ENCODE measurements at regions not wholly inside any gene's neighbourhood (a gene's known extent, or its start where the extent isn't known, plus 50 kb on each side); places are given as distances from the start of the nearest gene placed in this dataset.

DNA sequence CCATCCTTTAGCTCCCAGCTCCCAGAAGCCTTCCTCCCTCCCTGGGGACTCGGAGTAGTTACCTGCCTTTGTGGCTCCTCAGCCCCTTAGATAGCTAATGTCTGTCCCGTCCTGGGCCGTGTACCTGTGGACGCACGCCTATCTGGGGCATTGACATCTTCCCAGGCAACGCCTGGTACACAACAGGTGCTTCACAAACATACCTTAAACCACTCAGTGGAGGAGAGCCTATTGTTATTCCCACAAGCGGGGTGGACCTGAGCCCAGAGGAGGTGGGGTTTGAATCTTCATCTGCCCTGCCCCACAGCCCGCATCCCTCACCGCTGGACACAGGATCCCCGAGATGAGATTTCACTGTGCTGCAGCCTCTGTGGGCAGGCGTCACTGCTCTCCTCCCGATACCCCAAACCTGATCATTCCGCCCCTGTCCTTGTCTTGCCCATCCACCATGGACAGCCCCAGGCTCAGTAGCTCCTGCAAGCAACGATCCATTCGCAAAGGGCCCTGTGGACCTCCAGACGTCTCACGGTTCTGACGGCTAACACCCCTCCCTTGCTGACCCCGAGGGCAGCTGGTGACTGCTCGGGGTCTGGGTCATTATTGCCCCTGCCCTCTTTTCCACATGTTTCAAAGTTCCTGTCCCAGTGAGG is 73.8 kb upstream of the SHISAL1 start:
- DNase-seq: no peak

GRCh38 chr22:44385781-44386180 is 73.0 kb upstream of the SHISAL1 start:
- no peak for DNase-seq

GRCh38 chr22:44385296-44385610 is 72.5 kb upstream of the SHISAL1 start:
- DNase-seq: no peak

- DNase-seq: no peak
These were observed 72.0 kb upstream of the SHISAL1 start for GRCh38 chr22:44384563-44385295.

GRCh38 chr22:44383652-44384562 is 71.2 kb upstream of the SHISAL1 start:
- no peak for DNase-seq

GRCh38 chr22:44383064-44383575 is 70.4 kb upstream of the SHISAL1 start:
- no peak for DNase-seq

DNA sequence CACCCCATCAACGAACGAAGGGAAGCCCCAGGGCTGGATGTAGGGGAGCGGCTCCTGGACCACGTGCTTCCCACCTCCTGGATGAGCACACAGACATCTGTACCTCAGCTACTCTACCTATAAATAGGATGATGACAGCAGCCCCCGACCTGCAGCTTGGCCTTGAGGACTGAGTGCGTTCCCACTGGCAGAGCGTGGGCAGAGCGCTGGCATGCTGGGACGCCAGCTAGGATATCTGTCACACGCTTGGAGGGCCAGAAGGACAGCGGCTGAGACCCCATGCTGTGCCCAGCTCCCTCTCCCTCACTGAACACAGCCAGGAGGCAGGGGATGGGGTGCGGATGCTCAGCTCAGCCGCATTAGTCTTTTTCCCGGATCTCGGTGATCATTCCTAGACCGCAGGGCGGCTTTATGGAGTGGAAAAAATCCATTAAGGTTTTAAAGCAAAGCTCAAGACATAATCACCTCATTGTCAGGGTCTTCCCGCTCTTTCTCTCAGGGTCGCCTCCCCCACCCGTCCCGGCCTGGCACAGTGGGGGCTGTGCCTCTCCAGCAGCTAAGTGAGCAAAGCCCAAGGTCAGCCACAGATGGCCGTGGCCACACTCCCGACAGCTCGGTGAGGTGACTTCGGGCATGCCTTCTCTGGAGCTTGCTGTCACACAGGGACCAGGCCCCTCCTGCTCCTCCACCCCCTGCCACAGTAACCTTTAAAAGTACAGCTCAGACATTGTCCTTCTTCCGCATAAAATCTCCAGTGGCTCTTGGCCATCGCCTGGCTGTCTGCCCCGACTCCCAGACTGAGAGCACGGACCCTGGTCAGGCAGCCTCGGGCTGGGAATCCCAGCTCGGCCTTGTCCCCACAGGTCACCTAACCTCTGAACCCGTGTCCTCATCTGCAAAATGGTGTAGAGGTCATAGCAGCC is 69.6 kb upstream of the SHISAL1 start:
- no peak for DNase-seq

GRCh38 chr22:44381761-44382115 is 69.0 kb upstream of the SHISAL1 start:
- DNase-seq: no peak

DNA sequence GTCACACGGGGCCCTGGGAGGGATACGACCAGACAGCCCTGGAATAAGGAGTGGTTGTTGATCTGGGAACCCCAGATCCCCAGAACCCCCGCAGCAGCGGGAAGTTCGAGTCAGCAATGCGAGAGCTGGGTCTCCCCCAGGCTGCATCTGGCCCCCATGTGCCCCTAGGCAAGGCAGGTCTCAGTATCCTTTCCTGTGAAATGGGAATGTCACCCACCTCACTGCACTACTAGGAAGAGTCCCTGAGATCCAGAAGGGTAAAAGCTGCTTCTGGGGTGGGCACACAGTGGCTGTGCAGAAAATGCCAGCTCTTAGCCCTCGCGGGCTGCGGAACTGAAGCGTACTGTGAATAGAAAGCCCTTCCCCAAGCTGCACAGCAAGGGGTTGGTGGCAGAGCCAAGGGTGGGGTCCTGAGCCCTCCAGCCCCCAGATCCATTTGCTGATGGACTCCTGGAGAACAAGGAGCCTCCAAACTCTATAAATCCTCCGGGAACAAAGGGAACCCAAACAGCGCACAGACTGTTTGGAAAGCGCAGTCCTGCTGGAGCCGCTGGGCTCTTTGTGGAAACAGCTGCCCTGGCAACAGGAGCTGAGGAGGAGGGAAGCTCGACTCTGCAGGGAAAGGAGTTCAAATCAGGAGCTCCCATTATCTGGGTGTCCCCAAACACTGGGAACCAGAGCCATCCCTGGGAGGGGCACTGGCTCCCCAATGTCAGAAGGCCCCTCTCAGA is 68.2 kb upstream of the SHISAL1 start:
- no peak for DNase-seq

DNA sequence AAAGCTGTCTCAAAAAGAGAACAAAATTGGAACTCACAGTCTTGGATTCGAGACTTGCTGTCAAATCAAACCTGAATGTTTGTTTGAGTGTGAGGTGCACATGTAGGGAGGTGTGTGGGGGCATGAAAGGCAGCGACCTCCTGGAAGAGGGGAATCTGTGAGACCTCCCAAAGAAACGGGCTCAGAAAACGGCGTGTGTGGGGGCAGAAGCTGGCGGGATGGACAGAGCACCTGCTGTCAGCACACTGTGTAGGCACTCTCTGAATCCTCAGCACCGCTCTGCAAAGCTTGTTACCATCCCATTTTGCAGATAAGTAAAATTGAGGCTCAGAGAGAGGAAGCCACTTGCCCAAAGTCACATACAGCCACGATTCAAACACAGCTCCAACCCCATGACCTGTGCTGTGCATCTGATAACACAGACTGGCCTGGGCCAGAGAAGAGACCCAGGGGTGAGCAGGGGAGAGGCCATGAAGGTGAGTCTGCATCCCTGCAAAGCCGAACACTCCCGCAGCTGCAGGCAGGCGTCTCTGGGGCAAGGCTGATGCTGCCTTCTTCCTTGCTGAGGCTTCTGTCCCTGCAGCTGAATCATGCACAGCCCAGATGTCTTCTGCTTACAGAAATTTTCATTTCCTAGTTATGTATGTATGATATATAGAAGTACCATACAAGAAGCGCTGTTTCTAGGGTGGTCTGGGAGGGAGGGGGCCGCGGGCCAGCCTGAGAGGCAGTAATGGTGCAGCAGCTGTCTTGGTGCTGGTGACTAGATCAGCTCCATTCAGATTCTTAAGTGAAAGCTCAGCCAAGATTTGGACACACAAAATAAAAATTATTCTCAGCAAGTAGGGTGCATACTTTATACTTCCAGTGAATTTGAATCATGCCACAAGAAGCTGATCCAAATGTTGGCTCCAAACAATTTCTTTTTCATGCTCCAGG is 67.3 kb upstream of the SHISAL1 start:
- no peak for DNase-seq

- DNase-seq: no peak
These were observed 65.6 kb upstream of the SHISAL1 start for GRCh38 chr22:44378380-44378779.

DNA sequence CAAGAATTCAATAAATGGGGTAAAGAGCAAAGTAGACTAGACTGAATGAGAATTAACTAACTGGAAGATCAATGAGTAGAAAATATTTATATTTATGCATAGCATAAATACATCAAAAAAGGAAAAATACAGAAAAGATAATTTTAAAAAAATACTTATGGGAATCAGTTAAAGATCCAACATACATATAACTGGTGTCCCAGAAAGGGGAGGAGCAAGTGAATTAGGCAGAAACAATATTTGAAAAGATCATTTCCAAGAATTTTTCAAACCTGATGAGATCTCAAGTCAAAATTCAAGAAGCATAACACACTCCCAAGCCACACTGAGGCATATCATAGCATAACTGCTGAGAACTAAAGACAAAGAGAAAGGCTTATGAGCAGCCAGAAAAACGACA is 62.7 kb upstream of the SHISAL1 start:
- DNase-seq: no peak

- no peak for DNase-seq
These were observed 60.5 kb upstream of the SHISAL1 start for GRCh38 chr22:44373234-44373633.

GRCh38 chr22:44372611-44373010 is 59.9 kb upstream of the SHISAL1 start:
- DNase-seq: no peak

- no peak for DNase-seq
These were observed 59.2 kb upstream of the SHISAL1 start for GRCh38 chr22:44371741-44372525.

- no peak for DNase-seq
These were observed 57.4 kb upstream of the SHISAL1 start for GRCh38 chr22:44369916-44370801.

DNA sequence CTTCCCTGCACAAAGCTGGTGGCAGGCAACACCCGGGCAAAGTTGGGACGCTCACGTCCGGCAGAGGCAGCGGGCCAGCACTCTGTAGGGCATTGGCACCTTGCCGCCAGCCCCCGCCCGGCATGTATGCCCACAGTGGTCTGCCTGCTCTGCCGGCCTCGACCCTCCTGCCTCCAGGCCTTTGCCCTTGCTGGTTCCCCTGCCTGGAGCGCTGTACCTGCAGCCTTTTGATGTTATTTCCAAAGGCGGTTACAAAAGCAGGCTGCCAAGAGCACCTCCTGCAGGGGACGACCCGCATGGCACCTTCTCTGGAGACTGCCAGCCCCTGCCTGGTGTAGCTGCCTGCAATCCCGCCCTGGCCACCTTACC is 56.5 kb upstream of the SHISAL1 start:
- no peak for DNase-seq

DNA sequence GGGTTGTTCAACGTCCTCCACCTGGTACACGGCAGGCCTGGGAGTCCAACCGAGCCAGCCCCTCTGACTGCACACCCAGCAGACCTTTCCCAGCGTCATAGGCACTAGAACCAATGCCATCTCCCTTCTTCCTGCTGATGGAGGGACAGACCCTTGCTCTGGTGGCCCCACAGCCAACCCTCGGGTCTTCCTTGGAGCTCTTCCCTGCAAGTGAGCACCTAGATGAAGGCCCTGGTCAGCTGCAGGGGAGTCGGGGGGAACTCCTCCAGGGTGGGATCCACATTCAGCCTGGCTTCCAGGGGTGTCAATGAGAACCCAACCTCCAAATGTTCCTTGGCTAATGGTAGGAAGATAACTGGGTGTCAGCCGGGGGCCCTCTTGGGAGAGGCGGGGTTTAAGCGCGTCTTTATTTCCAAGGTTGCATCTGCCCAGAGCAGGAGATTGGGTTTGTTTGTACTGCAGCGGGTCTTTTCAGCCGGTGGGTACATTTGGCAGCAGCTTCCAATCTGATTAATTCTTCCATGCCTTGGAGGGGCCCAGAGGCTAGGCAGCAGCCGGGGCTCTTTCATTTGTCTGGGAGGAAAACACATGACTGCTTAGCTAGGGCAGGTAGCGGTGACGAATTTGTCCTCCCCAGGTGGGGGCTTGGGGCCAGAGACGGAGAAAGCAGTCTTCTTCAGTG is 56.0 kb upstream of the SHISAL1 start:
- DNase-seq: no peak
